ENCODE measurements at regions not wholly inside any gene's neighbourhood (a gene's known extent, or its start where the extent isn't known, plus 50 kb on each side); places are given as distances from the start of the nearest gene placed in this dataset. TPM values are rescaled to one million over a fixed set of nuclear protein-coding genes. Genes with fewer than 3 reads are reported as not detected.

- Histone ChIP-seq H3K79me2 (replicated peaks; ENCODE audit: insufficient read depth) (no peaks in the 10 kb centered on the region), H3K4me1 (ENCODE audit: insufficient read depth) (no peaks in the 10 kb centered on the region), H3K27me3 (ENCODE audit: insufficient read depth) (no peaks in the 10 kb centered on the region), H3K9me2 (ENCODE audit: insufficient read depth) (peaks cover 9% of the 10 kb centered on the region), H3F3A (replicated peaks; ENCODE audit: low read depth) (no peaks in the 10 kb centered on the region), H2AFZ (no peak overlapping the region), H3K4me3 (no peak overlapping the region), H4K20me1 (replicated peaks; ENCODE audit: insufficient read depth) (no peaks in the 10 kb centered on the region), H3K27ac (ENCODE audit: low read depth) (no peak overlapping the region), H3K4me2 (no peak overlapping the region), H3K36me3 (ENCODE audit: insufficient read depth) (no peaks in the 10 kb centered on the region)
- Mint-ChIP-seq H3K27me3 (ENCODE audit: insufficient read depth, low read depth, poor library complexity) (peaks cover 8% of the 10 kb centered on the region), H3K36me3 (ENCODE audit: low read depth) (peaks cover 3% of the 10 kb centered on the region; the same call in 2 of the 3 replicates), H3K9me3 (peaks cover 16% of the 10 kb centered on the region; the same call in 2 of the 3 replicates), H3K27ac (no peak overlapping the region), H3K4me1 (no peaks in the 10 kb centered on the region), H3K4me3 (no peak overlapping the region)
- DNase-seq (ENCODE audit: low spot score) (no peak), ATAC-seq (no peak)
- no peak for TF ChIP-seq NANOG (IDR thresholded peaks at IDR 0.05; ENCODE audit: borderline replicate concordance)
These were observed 70.2 kb downstream of the ETS2 start for GRCh38 chr21:38875694-38876492.

Small RNAs in the stretch of these regions (small RNA-seq; reads per million reads assigned to genes)
- not detected for gene RF00091 (ENCODE audit: low replicate concordance)
